Tibial artery (tissue), 4 donors: ENCODE measurements at regions not wholly inside any gene's neighbourhood (a gene's known extent, or its start where the extent isn't known, plus 50 kb on each side); places are given as distances from the start of the nearest gene placed in this dataset.

Experiments
- DNase-seq, 2 donors: peaks; one replicate each; pipeline ENCODE4 v3.0.0-alpha.2; 2019
- H3K27ac ChIP-seq, 2 donors: fragments of 200-600 bp; sonication (generic) in 1 of 2; 1 replicate in 1 of 2; 2 replicates in 1 of 2; pipeline ENCODE4 v1.5.1; 2018 to 2019; ENCODE audit warnings: mild to moderate bottlenecking in 1 of 2
- H3K27me3 ChIP-seq, 2 donors: fragments of 200-600 bp; sonication (generic) in 1 of 2; one replicate each; pipeline versions ENCODE4 v1.5.1 to v1.6.0; 2016 to 2019
- H3K36me3 ChIP-seq, 3 donors: fragments of 200-600 bp; sonication (generic) in 2 of 3; one replicate each; pipeline ENCODE4 v1.5.1; 2016 to 2019; ENCODE audit warnings: mild to moderate bottlenecking in 2 of 3
- H3K4me1 ChIP-seq, 4 donors: fragments of 200-600 bp; sonication (generic) in 2 of 4; 1 replicate in 3 of 4; 2 replicates in 1 of 4; pipeline ENCODE4 v1.5.1; 2016 to 2019
- H3K4me3 ChIP-seq, 2 donors: fragments of 200-600 bp; sonication (generic) in 1 of 2; 1 replicate in 1 of 2; 2 replicates in 1 of 2; pipeline ENCODE4 v1.5.1; 2018 to 2019; ENCODE audit warnings: mild to moderate bottlenecking in 2 of 2
- H3K9me3 ChIP-seq, 3 donors: fragments of 200-600 bp; sonication (generic) in 1 of 3; one replicate each; pipeline ENCODE4 v1.5.1; 2016 to 2019
- CTCF ChIP-seq, 2 experiments: fragments of 200-600 bp in 1 of 2; fragments of 450-650 bp in 1 of 2; IDR thresholded peaks; one replicate each; pipeline ENCODE4 v1.5.1; 2017 to 2019; ENCODE audit warnings: antibody characterized with exemption in 2 of 2, mild to moderate bottlenecking in 1 of 2, moderate library complexity in 1 of 2
- intact Hi-C: fragments of 100-400 bp; cut with DNase I; formaldehyde crosslinking; loops from one replicate; pipeline ENCODE4 v1.15.0; 2023; ENCODE audit warnings: low total_unique reads

GRCh38 chr6:134508862-134509498 is 191.1 kb upstream of the SGK1 start:
- Histone ChIP-seq H3K27me3 (no peaks in the 10 kb centered on the region), H3K4me3 (no peak overlapping the region), H3K36me3 (no peaks in the 10 kb centered on the region), H3K27ac (no peak overlapping the region), H3K4me1 (no peaks in the 10 kb centered on the region), H3K9me3 (no peaks in the 10 kb centered on the region)
- intact Hi-C loops, result no loop called here
- no peak for DNase-seq
- TF ChIP-seq CTCF (IDR thresholded peaks at IDR 0.05), result no peak

GRCh38 chr6:134506162-134506561 is 188.2 kb upstream of the SGK1 start:
- Histone ChIP-seq H3K27ac (no peak overlapping the region), H3K36me3 (no peaks in the 10 kb centered on the region), H3K9me3 (no peaks in the 10 kb centered on the region), H3K4me1 (peaks cover 0 to 7% (median 2%) of the 10 kb centered on the region in 4 donors), H3K4me3 (no peak overlapping the region), H3K27me3 (no peaks in the 10 kb centered on the region)
- DNase-seq, result no peak
- intact Hi-C loops, result no loop called here
- no peak for TF ChIP-seq CTCF (IDR thresholded peaks at IDR 0.05)

- H3K4me3 ChIP-seq, result no peak overlapping the region
Observed at GRCh38 chr6:134503585-134504281, 185.8 kb upstream of the SGK1 start.

GRCh38 chr6:134502614-134503549 is 185.0 kb upstream of the SGK1 start:
- Histone ChIP-seq H3K4me1 (peaks cover 0 to 7% (median 2%) of the 10 kb centered on the region in 4 donors), H3K27me3 (no peaks in the 10 kb centered on the region), H3K4me3 (no peak overlapping the region), H3K36me3 (no peaks in the 10 kb centered on the region), H3K9me3 (no peaks in the 10 kb centered on the region), H3K27ac (no peak overlapping the region)
- no peak for DNase-seq
- intact Hi-C loops, result no loop called here
- no peak for TF ChIP-seq CTCF (IDR thresholded peaks at IDR 0.05)

More at GRCh38 chr6:134503585-134504281, 185.8 kb upstream of the SGK1 start:
- H3K4me1 ChIP-seq, result peaks cover 0 to 7% (median 2%) of the 10 kb centered on the region in 4 donors
- no peaks in the 10 kb centered on the region for H3K9me3 ChIP-seq
- H3K27ac ChIP-seq, result no peak overlapping the region
- no peak for DNase-seq
- H3K36me3 ChIP-seq, result no peaks in the 10 kb centered on the region
- no peak for TF ChIP-seq CTCF (IDR thresholded peaks at IDR 0.05)
- no peaks in the 10 kb centered on the region for H3K27me3 ChIP-seq
- intact Hi-C loops, result no loop called here

- Histone ChIP-seq H3K27me3 (no peaks in the 10 kb centered on the region), H3K4me3 (no peak overlapping the region), H3K36me3 (no peaks in the 10 kb centered on the region), H3K9me3 (no peaks in the 10 kb centered on the region), H3K4me1 (no peaks in the 10 kb centered on the region), H3K27ac (no peak overlapping the region)
- no peak for TF ChIP-seq CTCF (IDR thresholded peaks at IDR 0.05)
- no peak for DNase-seq
- intact Hi-C loops, result no loop called here
Observed at GRCh38 chr6:134495890-134496248, 178.0 kb upstream of the SGK1 start.
